Upper lobe of left lung (tissue), 4 donors: ENCODE measurements at regions not wholly inside any gene's neighbourhood (a gene's known extent, or its start where the extent isn't known, plus 50 kb on each side); places are given as distances from the start of the nearest gene placed in this dataset.

Source experiments
- CTCF ChIP-seq, 6 experiments: fragments of 450-650 bp in 4 of 6; fragments of 200-600 bp in 2 of 6; sonication (generic) in 2 of 6; IDR thresholded peaks; one replicate each; pipeline ENCODE4 v1.5.1; 2016 to 2019; ENCODE audit warnings: antibody characterized with exemption in 6 of 6
- EP300 ChIP-seq, 4 donors: sonication (generic); formaldehyde crosslinking; IDR thresholded peaks; one replicate each; pipeline ENCODE4 v1.5.1; 2017; ENCODE audit warnings: antibody characterized with exemption in 4 of 4, control low read depth in 2 of 4
- POLR2A ChIP-seq, 4 donors: fragments of 450-650 bp; IDR thresholded peaks; one replicate each; pipeline ENCODE4 v1.5.1; 2016 to 2017; ENCODE audit warnings: antibody characterized with exemption in 4 of 4, mild to moderate bottlenecking in 2 of 4
- POLR2AphosphoS5 ChIP-seq, 2 donors: sonication (generic); formaldehyde crosslinking; IDR thresholded peaks; one replicate each; pipeline ENCODE4 v1.5.1; 2017; ENCODE audit warnings: antibody characterized with exemption in 2 of 2

- no peak for TF ChIP-seq CTCF (IDR thresholded peaks at IDR 0.05)
- no peak for TF ChIP-seq POLR2A (IDR thresholded peaks at IDR 0.05)
- TF ChIP-seq POLR2AphosphoS5 (IDR thresholded peaks at IDR 0.05) = no peak
- TF ChIP-seq EP300 (IDR thresholded peaks at IDR 0.05) = no peak
Observed at GRCh38 chr17:70771804-70772386, 602.6 kb downstream of the KCNJ2 start.
